ENCODE measurements at regions not wholly inside any gene's neighbourhood (a gene's known extent, or its start where the extent isn't known, plus 50 kb on each side); places are given as distances from the start of the nearest gene placed in this dataset.
"Not testable (repeated sequence)": the region's sequence is repeated elsewhere in the genome, so short reads cannot be mapped to it uniquely, and the experiment has no call there.

DNA sequence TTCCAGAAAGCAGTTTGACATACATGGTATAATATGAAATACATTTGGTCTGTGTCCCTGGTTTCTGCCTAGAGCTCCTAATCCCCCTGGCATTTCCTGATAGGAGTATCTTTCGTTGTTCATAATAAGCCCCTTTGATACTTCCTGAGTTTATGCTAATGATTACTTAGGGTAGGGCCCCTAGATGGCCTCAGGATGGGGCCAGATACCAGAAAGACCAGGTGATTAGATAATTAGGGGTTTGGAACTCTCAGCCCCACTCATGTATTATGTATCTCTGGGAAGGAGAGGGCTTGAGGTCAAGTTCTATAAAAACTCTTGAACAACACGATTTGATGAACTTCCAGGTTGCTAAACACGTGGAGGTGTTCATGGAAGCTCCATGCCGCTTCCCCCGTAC is 163.3 kb upstream of the ZNF608 start:
- Histone ChIP-seq H3K27ac (peak overlapping the region in 1 of 4 donors; percentile 58), H3K36me3 (no peaks in the 10 kb centered on the region), H3K4me1 (peaks cover 3 to 49% (median 25%) of the 10 kb centered on the region in 4 donors), H3K27me3 (no peaks in the 10 kb centered on the region), H3K9me3 (no peaks in the 10 kb centered on the region), H3K4me3 (no peak overlapping the region)
- DNase-seq (ENCODE audit: low spot score in 2 of 2), result no peak
- TF ChIP-seq EP300 (IDR thresholded peaks at IDR 0.05) (no peak), POLR2A (IDR thresholded peaks at IDR 0.05) (no peak), CTCF (IDR thresholded peaks at IDR 0.05) (no peak)
- WGBS, 2 donors, result 87 to 88% methylated on average over 5 of the region's 5 CpGs

DNA sequence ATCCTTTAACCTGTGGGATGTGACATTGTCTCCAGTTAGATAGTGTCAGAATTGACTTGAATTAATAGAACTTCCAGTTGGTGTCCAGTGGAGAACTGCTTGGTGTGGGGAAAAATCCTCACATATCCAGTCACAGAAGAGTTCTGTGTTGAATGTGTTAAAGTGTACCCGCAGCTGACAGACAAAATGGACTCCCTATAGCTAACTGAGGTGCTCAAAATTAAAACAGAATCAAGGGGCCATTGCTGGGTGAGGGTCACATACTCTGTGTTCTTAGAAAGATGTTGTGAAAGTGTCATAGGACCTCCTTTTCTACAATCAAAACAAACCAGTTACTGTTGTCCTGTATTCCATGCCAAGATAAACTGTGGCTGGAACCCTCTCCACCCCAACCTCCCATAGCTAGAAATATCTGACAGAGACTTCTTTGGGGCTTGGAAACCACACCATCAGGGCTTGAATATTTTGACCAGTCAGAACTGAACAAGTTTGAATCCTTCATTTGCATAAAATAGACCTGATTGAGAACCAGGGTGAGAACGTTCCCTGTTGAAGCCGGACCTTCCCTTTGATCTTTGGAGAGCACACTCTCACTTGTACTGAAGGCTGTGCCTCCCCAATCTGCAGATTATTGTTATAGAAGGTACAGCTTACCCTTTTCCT is 164.0 kb upstream of the ZNF608 start:
- no peaks in the 10 kb centered on the region for H3K27me3 ChIP-seq
- H3K36me3 ChIP-seq, result no peaks in the 10 kb centered on the region
- no peak for DNase-seq (ENCODE audit: low spot score in 2 of 2)
- H3K4me3 ChIP-seq, result no peak overlapping the region
- no peak overlapping the region for H3K27ac ChIP-seq
- no peaks in the 10 kb centered on the region for H3K9me3 ChIP-seq
- TF ChIP-seq CTCF (IDR thresholded peaks at IDR 0.05) (no peak), EP300 (IDR thresholded peaks at IDR 0.05) (no peak), POLR2A (IDR thresholded peaks at IDR 0.05) (no peak)
- H3K4me1 ChIP-seq, result peaks cover 3 to 46% (median 24%) of the 10 kb centered on the region in 4 donors
- 92 to 95% methylated on average over 3 of the region's 3 CpGs for WGBS, 2 donors

- Histone ChIP-seq H3K9me3 (no peaks in the 10 kb centered on the region), H3K36me3 (no peaks in the 10 kb centered on the region), H3K27me3 (no peaks in the 10 kb centered on the region), H3K4me1 (peaks cover 0 to 24% (median 7%) of the 10 kb centered on the region in 4 donors), H3K27ac (no peak overlapping the region), H3K4me3 (no peak overlapping the region)
- DNase-seq (ENCODE audit: low spot score in 2 of 2), result no peak
- 90 to 91% methylated on average over 20 of the region's 20 CpGs for WGBS, 2 donors
- TF ChIP-seq CTCF (IDR thresholded peaks at IDR 0.05) (no peak), EP300 (IDR thresholded peaks at IDR 0.05) (no peak), POLR2A (IDR thresholded peaks at IDR 0.05) (no peak)
These were observed 166.3 kb upstream of the ZNF608 start for GRCh38 chr5:124912638-124913328.

DNA sequence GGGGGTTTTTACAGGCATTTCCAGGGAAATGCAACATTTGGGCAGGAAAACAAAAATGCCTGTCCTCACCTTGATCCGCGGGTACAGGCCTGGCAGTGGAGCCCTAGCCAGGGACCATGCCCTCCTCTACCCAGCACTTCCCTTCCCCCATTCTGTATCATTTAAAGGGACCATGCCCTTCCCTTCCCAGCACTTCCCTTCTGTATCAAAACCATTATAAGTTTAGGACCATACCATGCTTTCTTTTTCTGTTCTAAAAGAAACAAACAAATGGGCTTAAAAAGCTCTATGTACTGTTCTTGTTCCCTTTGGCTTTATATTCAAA is 166.9 kb upstream of the ZNF608 start:
- 90 to 91% methylated on average over 2 of the region's 2 CpGs for WGBS, 2 donors
- TF ChIP-seq POLR2A (IDR thresholded peaks at IDR 0.05) (no peak), CTCF (IDR thresholded peaks at IDR 0.05) (no peak), EP300 (IDR thresholded peaks at IDR 0.05) (no peak)

GRCh38 chr5:124916313-124916712 is 169.9 kb upstream of the ZNF608 start:
- H3K9me3 ChIP-seq; H3K27me3 ChIP-seq; DNase-seq (ENCODE audit: low spot score in 2 of 2); H3K4me3 ChIP-seq; H3K27ac ChIP-seq; H3K36me3 ChIP-seq: not testable (repeated sequence)
- H3K4me1 ChIP-seq, result peaks cover 0 to 10% (median 4%) of the 10 kb centered on the region in 4 donors
- WGBS, 2 donors, result 63 to 72% methylated on average over 5 of the region's 5 CpGs

More for the DNA sequence above, 166.9 kb upstream of the ZNF608 start:
- DNase-seq (ENCODE audit: low spot score in 2 of 2), result no peak
- Histone ChIP-seq H3K9me3 (no peaks in the 10 kb centered on the region), H3K36me3 (no peaks in the 10 kb centered on the region), H3K27me3 (no peaks in the 10 kb centered on the region), H3K27ac (no peak overlapping the region), H3K4me1 (peaks cover 0 to 19% (median 6%) of the 10 kb centered on the region in 4 donors), H3K4me3 (no peak overlapping the region)

All from tibial nerve (tissue), 4 donors.